ENCODE measurements at regions not wholly inside any gene's neighbourhood (a gene's known extent, or its start where the extent isn't known, plus 50 kb on each side); places are given as distances from the start of the nearest gene placed in this dataset.

GRCh38 chr22:34609646-34610045, 456.3 kb upstream of the ISX start:
- no peaks in the 10 kb centered on the region for H3K27me3 Mint-ChIP-seq (ENCODE audit: insufficient read depth, low read depth)
- no peak overlapping the region for H3K27ac Mint-ChIP-seq

GRCh38 chr22:34620161-34620560, 445.8 kb upstream of the ISX start:
- Histone ChIP-seq H3K36me3 (no peaks in the 10 kb centered on the region), H3K9ac (no peak overlapping the region), H3K4me2 (no peak overlapping the region), H4K20me1 (ENCODE audit: low read depth) (no peaks in the 10 kb centered on the region), H2AFZ (replicated peaks) (no peak overlapping the region), H3K79me2 (ENCODE audit: low read depth) (no peaks in the 10 kb centered on the region), H3K27me3 (no peaks in the 10 kb centered on the region), H3F3A (ENCODE audit: low read depth) (no peaks in the 10 kb centered on the region), H3K27ac (no peak overlapping the region), H3K9me3 (ENCODE audit: low read depth) (no peaks in the 10 kb centered on the region), H3K4me1 (peaks cover 5% of the 10 kb centered on the region), H3K4me3 (no peak overlapping the region)
- H3K4me3 Mint-ChIP-seq, result no peak overlapping the region
- H3K9me3 Mint-ChIP-seq, result no peaks in the 10 kb centered on the region
- H3K27ac Mint-ChIP-seq, result no peak overlapping the region
- H3K4me1 Mint-ChIP-seq, result no peaks in the 10 kb centered on the region
- H3K36me3 Mint-ChIP-seq, result no peaks in the 10 kb centered on the region
- TF ChIP-seq EZH2 (IDR thresholded peaks at IDR 0.05), result no peak
- TF ChIP-seq CTCF (IDR thresholded peaks at IDR 0.05), result no peak
- TF ChIP-seq EZH2phosphoT487 (IDR thresholded peaks at IDR 0.05), result no peak
- no peak for DNase-seq (ENCODE audit: low spot score)
- no peaks in the 10 kb centered on the region for H3K27me3 Mint-ChIP-seq (ENCODE audit: insufficient read depth, low read depth)

More at GRCh38 chr22:34609646-34610045, 456.3 kb upstream of the ISX start:
- H3K4me3 ChIP-seq, result no peak overlapping the region
- no peaks in the 10 kb centered on the region for H3K4me1 ChIP-seq
- no peak overlapping the region for H3K9ac ChIP-seq
- Mint-ChIP-seq H3K4me3 (no peak overlapping the region), H3K36me3 (no peaks in the 10 kb centered on the region), H3K9me3 (peaks cover 4% of the 10 kb centered on the region), H3K4me1 (no peaks in the 10 kb centered on the region)
- no peak overlapping the region for H3K4me2 ChIP-seq
- no peaks in the 10 kb centered on the region for H4K20me1 ChIP-seq (ENCODE audit: low read depth)
- H3K27me3 ChIP-seq, result no peaks in the 10 kb centered on the region
- H3K9me3 ChIP-seq (ENCODE audit: low read depth), result no peaks in the 10 kb centered on the region
- H2AFZ ChIP-seq (replicated peaks), result no peak overlapping the region
- H3K36me3 ChIP-seq, result no peaks in the 10 kb centered on the region
- no peak for DNase-seq (ENCODE audit: low spot score)
- TF ChIP-seq EZH2phosphoT487 (IDR thresholded peaks at IDR 0.05), result no peak
- no peak for TF ChIP-seq EZH2 (IDR thresholded peaks at IDR 0.05)
- TF ChIP-seq CTCF (IDR thresholded peaks at IDR 0.05), result no peak
- no peaks in the 10 kb centered on the region for H3F3A ChIP-seq (ENCODE audit: low read depth)
- H3K27ac ChIP-seq, result no peak overlapping the region
- H3K79me2 ChIP-seq (ENCODE audit: low read depth), result no peaks in the 10 kb centered on the region

GRCh38 chr22:34620832-34621231, 445.1 kb upstream of the ISX start:
- DNase-seq (ENCODE audit: low spot score), result no peak
- Histone ChIP-seq H3K4me3 (no peak overlapping the region), H3F3A (ENCODE audit: low read depth) (no peaks in the 10 kb centered on the region), H3K4me2 (no peak overlapping the region), H3K9ac (no peak overlapping the region), H3K36me3 (no peaks in the 10 kb centered on the region), H3K4me1 (peaks cover 5% of the 10 kb centered on the region), H3K27me3 (no peaks in the 10 kb centered on the region), H3K9me3 (ENCODE audit: low read depth) (no peaks in the 10 kb centered on the region), H2AFZ (replicated peaks) (no peak overlapping the region), H4K20me1 (ENCODE audit: low read depth) (no peaks in the 10 kb centered on the region), H3K79me2 (ENCODE audit: low read depth) (no peaks in the 10 kb centered on the region), H3K27ac (no peak overlapping the region)
- TF ChIP-seq EZH2phosphoT487 (IDR thresholded peaks at IDR 0.05) (no peak), EZH2 (IDR thresholded peaks at IDR 0.05) (no peak), CTCF (IDR thresholded peaks at IDR 0.05) (no peak)
- Mint-ChIP-seq H3K27ac (no peak overlapping the region), H3K9me3 (no peaks in the 10 kb centered on the region), H3K27me3 (ENCODE audit: insufficient read depth, low read depth) (no peaks in the 10 kb centered on the region), H3K4me3 (no peak overlapping the region), H3K4me1 (no peaks in the 10 kb centered on the region), H3K36me3 (no peaks in the 10 kb centered on the region)
